GM12878 (cell line): ENCODE measurements at regions not wholly inside any gene's neighbourhood (a gene's known extent, or its start where the extent isn't known, plus 50 kb on each side); places are given as distances from the start of the nearest gene placed in this dataset.

Experiments
- CUX1 ChIP-seq: IDR thresholded peaks from 2 replicates; pipeline ENCODE4 v1.6.1; 2012; ENCODE audit warnings: improper control_type of control experiment, low read depth, low read length; ENCODE audit not compliant: insufficient replicate concordance
- GABPA ChIP-seq: IDR thresholded peaks from 2 replicates; pipeline ENCODE4 v1.6.1; 2014; ENCODE audit warnings: antibody characterized with exemption, low read depth, mild to moderate bottlenecking, inconsistent platforms
- MTA3 ChIP-seq: IDR thresholded peaks from 2 replicates; pipeline ENCODE4 v1.6.1; 2012; ENCODE audit warnings: low read length, inconsistent platforms, borderline replicate concordance
- POU2F2 ChIP-seq: IDR thresholded peaks from 3 replicates; pipeline ENCODE4 v1.6.1; 2011; ENCODE audit warnings: low read depth, mild to moderate bottlenecking, low read length, borderline replicate concordance
- PRDM15 ChIP-seq: fragments of 450-650 bp; formaldehyde crosslinking; IDR thresholded peaks from 2 replicates; pipeline ENCODE4 v1.4.0; 2020; ENCODE audit warnings: mild to moderate bottlenecking, moderate library complexity

GRCh38 chr15:87227846-87228245, 1028.7 kb downstream of the NTRK3 start (continued):
- TF ChIP-seq MTA3 (no peak), GABPA (no peak), CUX1 (no peak), POU2F2 (no peak), PRDM15 (CRISPR knock-in tag) (no peak)
